Fibroblast of lung (primary cell): ENCODE measurements at regions not wholly inside any gene's neighbourhood (a gene's known extent, or its start where the extent isn't known, plus 50 kb on each side); places are given as distances from the start of the nearest gene placed in this dataset.

Experiments
- DNase-seq, 2 donors: peaks; one replicate each; pipeline versions ENCODE4 v3.0.0 to v3.0.0-alpha.2; 2010; ENCODE audit warnings: low read depth in 2 of 2
- H2AFZ ChIP-seq: 2 replicates; pipeline ENCODE4 v1.5.1; 2012; ENCODE audit warnings: low read length, control low read depth, inconsistent platforms
- H3K27ac ChIP-seq: 2 replicates; pipeline ENCODE4 v1.5.1; 2011; ENCODE audit warnings: low read length, control low read depth; ENCODE audit not compliant: insufficient read depth
- H3K27me3 ChIP-seq: 2 replicates; pipeline ENCODE4 v1.5.1; 2011; ENCODE audit warnings: mild to moderate bottlenecking, low read length; ENCODE audit not compliant: control insufficient read depth, insufficient read depth
- H3K36me3 ChIP-seq: 2 replicates; pipeline ENCODE4 v1.5.1; 2011; ENCODE audit warnings: low read length; ENCODE audit not compliant: control insufficient read depth, insufficient read depth
- H3K4me1 ChIP-seq: 2 replicates; pipeline ENCODE4 v1.5.1; 2011; ENCODE audit warnings: low read length; ENCODE audit not compliant: control insufficient read depth, insufficient read depth; ENCODE audit errors: extremely low read depth
- H3K4me2 ChIP-seq: 2 replicates; pipeline ENCODE4 v1.5.1; 2011; ENCODE audit warnings: low read length, control low read depth; ENCODE audit not compliant: insufficient read depth; ENCODE audit errors: extremely low read depth
- H3K4me3 ChIP-seq, 4 experiments: fragments of 200-600 bp in 1 of 4; sonication (generic) in 1 of 4; replicated peaks in 1 of 4; 2 replicates each; pipeline ENCODE4 v1.5.1; 2011 to 2016; ENCODE audit warnings: low read length in 4 of 4, low read depth in 3 of 4, mild to moderate bottlenecking in 3 of 4, control low read depth in 2 of 4, inconsistent platforms in 1 of 4, mixed read lengths in 1 of 4; ENCODE audit not compliant: insufficient read depth in 1 of 4; ENCODE audit errors: control extremely low read depth in 1 of 4
- H3K79me2 ChIP-seq: 2 replicates; pipeline ENCODE4 v1.5.1; 2012; ENCODE audit warnings: mild to moderate bottlenecking, low read length, inconsistent platforms; ENCODE audit not compliant: control insufficient read depth, insufficient read depth
- H3K9ac ChIP-seq: 2 replicates; pipeline ENCODE4 v1.5.1; 2011; ENCODE audit warnings: mild to moderate bottlenecking, low read length, control low read depth; ENCODE audit not compliant: insufficient read depth
- H3K9me3 ChIP-seq: 2 replicates; pipeline ENCODE4 v1.5.1; 2012; ENCODE audit warnings: low read depth, low read length; ENCODE audit not compliant: control insufficient read depth, insufficient read depth
- H4K20me1 ChIP-seq: 2 replicates; pipeline ENCODE4 v1.5.1; 2011; ENCODE audit warnings: low read length; ENCODE audit not compliant: control insufficient read depth, insufficient read depth; ENCODE audit errors: extremely low read depth
- EZH2 ChIP-seq: IDR thresholded peaks from 2 replicates; pipeline ENCODE4 v1.5.1; 2012; ENCODE audit warnings: low read length, control low read depth, mild to moderate bottlenecking; ENCODE audit errors: missing control alignments
- TF ChIP-seq, protein P1 (sequence below), 2 donors: IDR thresholded peaks in 1 of 2; conservative IDR thresholded peaks in 1 of 2; 1 replicate in 1 of 2; 2 replicates in 1 of 2; pipeline ENCODE4 v1.5.1; 2011 to 2012; ENCODE audit warnings: low read length in 2 of 2, control low read depth in 1 of 2, inconsistent platforms in 1 of 2, low read depth in 1 of 2, mild to moderate bottlenecking in 1 of 2

DNA sequence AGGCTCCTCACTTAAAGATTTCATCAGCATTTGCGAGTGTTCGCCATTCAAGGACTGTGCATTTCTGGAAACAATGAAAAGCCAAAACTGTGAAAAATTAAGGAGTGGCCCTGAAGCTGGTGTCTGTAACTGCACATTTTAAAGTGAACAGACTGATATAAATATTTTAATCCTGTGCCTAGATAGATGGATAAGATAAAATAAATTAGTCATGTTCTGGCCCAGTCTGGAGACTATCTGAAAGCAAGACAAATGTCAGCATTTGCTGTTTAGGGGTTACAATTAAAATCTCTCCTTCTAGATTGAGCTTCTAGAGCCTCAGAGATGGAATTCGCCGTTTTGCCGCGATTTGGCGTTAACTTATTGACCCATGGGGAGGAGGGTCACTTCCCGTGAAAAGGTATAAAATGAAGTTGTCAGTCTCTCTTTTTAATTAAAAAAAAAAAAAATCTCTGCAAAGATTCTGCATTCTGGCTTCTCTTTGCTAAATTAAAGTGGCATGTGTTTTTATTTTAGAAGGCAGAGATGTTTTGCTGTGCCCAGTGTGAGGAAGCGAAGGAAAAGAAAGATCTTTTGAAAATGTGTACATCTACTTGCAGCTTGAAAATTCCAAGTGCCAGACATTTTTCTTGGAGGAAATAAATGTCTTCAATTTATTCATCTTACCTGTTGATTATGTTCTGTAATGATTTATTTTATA, 79.7 kb upstream of the WNT7B start:
- H3K9ac ChIP-seq = peak overlapping the region; percentile 74
- H3K4me3 ChIP-seq = peak overlapping the region in 3 of 4 experiments; percentile 49 to 70 (median 58)
- H3K4me2 ChIP-seq = peak overlapping the region; percentile 48
- H3K27me3 ChIP-seq = no peaks in the 10 kb centered on the region
- DNase-seq = peak in 1 of 2 donors; percentile 65
- H2AFZ ChIP-seq = no peak overlapping the region
- no peaks in the 10 kb centered on the region for H3K9me3 ChIP-seq
- H3K36me3 ChIP-seq = no peaks in the 10 kb centered on the region
- H3K27ac ChIP-seq = peak overlapping the region; percentile 95
- TF ChIP-seq, protein P1, sequence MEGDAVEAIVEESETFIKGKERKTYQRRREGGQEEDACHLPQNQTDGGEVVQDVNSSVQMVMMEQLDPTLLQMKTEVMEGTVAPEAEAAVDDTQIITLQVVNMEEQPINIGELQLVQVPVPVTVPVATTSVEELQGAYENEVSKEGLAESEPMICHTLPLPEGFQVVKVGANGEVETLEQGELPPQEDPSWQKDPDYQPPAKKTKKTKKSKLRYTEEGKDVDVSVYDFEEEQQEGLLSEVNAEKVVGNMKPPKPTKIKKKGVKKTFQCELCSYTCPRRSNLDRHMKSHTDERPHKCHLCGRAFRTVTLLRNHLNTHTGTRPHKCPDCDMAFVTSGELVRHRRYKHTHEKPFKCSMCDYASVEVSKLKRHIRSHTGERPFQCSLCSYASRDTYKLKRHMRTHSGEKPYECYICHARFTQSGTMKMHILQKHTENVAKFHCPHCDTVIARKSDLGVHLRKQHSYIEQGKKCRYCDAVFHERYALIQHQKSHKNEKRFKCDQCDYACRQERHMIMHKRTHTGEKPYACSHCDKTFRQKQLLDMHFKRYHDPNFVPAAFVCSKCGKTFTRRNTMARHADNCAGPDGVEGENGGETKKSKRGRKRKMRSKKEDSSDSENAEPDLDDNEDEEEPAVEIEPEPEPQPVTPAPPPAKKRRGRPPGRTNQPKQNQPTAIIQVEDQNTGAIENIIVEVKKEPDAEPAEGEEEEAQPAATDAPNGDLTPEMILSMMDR (conservative IDR thresholded peaks at IDR 0.05 in 1 of 2, IDR thresholded peaks at IDR 0.05 in 1 of 2; ENCODE audit: low read depth in 1 of 2, low read length in 2 of 2) = no peak
- TF ChIP-seq EZH2 = no peak
- no peaks in the 10 kb centered on the region for H4K20me1 ChIP-seq
- H3K4me1 ChIP-seq = peaks cover 29% of the 10 kb centered on the region
- peaks cover 97% of the 10 kb centered on the region for H3K79me2 ChIP-seq

DNA sequence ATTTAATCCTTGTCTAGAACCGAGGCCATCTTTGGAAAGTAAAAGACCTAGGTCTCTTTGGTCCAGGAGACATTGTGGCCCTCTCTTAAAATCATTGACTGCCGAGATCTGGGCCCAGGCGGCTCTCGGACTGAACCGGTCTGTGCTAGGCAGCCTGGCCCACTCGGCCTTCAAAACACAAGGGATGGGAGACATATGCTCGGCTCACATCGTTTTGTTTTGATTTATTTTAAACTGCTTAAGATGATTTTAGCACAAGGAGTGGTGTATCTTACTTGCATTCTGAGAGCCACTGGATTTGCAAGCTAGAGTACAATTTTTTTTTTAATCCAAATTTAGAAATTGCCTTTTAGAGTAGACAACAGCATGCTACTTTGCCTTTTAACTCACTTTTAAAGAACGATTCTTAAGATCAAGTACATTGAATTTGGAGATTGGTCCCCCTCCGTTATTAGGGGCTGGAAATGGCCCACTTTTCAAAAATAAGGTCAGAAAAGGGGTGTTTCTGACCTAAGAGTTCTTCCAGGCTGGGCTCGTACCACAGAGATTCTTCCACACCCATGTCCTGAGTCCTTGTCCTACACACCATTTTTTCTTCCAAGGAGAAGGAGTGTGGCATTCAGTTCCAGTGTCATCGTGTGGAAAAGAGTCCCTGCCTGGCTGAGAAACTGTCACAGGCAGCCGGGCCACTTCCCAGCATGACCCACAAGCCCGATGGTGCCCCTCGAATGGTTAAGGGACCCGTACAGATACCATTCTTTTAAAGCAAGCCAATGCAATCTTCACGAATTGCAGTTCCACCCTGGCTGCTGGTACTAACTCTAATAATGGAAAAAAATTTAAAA, 80.5 kb upstream of the WNT7B start:
- peak overlapping the region; percentile 48 for H3K4me2 ChIP-seq
- DNase-seq = peak; percentile 19 to 57
- TF ChIP-seq EZH2 = no peak
- TF ChIP-seq, protein P1 (conservative IDR thresholded peaks at IDR 0.05 in 1 of 2, IDR thresholded peaks at IDR 0.05 in 1 of 2; ENCODE audit: low read depth in 1 of 2, low read length in 2 of 2) = no peak
- no peaks in the 10 kb centered on the region for H3K27me3 ChIP-seq
- no peaks in the 10 kb centered on the region for H3K36me3 ChIP-seq
- H3K9me3 ChIP-seq = no peaks in the 10 kb centered on the region
- H3K27ac ChIP-seq = peak overlapping the region; percentile 95
- H3K79me2 ChIP-seq = peaks cover 97% of the 10 kb centered on the region
- no peak overlapping the region for H2AFZ ChIP-seq
- peak overlapping the region; percentile 27 to 70 (median 48) for H3K4me3 ChIP-seq
- peaks cover 23% of the 10 kb centered on the region for H3K4me1 ChIP-seq
- H4K20me1 ChIP-seq = no peaks in the 10 kb centered on the region
- H3K9ac ChIP-seq = peak overlapping the region; percentile 29

DNA sequence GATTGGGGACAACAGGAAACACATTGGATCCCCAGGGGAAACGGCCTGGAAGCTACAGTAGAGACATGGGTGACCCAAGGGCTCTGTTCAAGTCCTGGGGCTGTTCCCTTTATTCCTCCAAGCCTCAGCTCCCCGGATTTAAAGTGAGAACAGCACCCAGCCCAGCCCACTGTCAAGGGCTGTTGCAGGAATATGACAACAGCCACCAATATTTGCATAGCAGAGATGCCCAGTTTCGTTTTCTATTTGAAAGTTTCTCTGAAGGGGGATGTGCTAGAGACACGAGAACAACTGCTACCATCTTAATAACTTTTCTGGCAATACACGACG, 81.1 kb upstream of the WNT7B start:
- peaks cover 21% of the 10 kb centered on the region for H3K4me1 ChIP-seq
- H3K27me3 ChIP-seq = no peaks in the 10 kb centered on the region

More for the DNA sequence above, 81.1 kb upstream of the WNT7B start:
- peaks cover 97% of the 10 kb centered on the region for H3K79me2 ChIP-seq
- H2AFZ ChIP-seq = no peak overlapping the region
- TF ChIP-seq, protein P1 (conservative IDR thresholded peaks at IDR 0.05 in 1 of 2, IDR thresholded peaks at IDR 0.05 in 1 of 2; ENCODE audit: low read depth in 1 of 2, low read length in 2 of 2) = no peak
- TF ChIP-seq EZH2 = no peak
- DNase-seq = peak; percentile 72 to 74
- H3K9me3 ChIP-seq = no peaks in the 10 kb centered on the region
- peak overlapping the region; percentile 27 to 70 (median 48) for H3K4me3 ChIP-seq
- peak overlapping the region; percentile 95 for H3K27ac ChIP-seq
- H4K20me1 ChIP-seq = no peaks in the 10 kb centered on the region
- peak overlapping the region; percentile 10 for H3K9ac ChIP-seq
- H3K4me2 ChIP-seq = peak overlapping the region; percentile 48
- no peaks in the 10 kb centered on the region for H3K36me3 ChIP-seq
